RWPE1 (cell line): ENCODE measurements at regions not wholly inside any gene's neighbourhood (a gene's known extent, or its start where the extent isn't known, plus 50 kb on each side); places are given as distances from the start of the nearest gene placed in this dataset.

Experiments used
- CTCF ChIA-PET: fragments of 350-600 bp; sonication (Branson Sonifier 250); formaldehyde crosslinking; extraction: SDS; loops from one replicate; lab custom pipeline; 2021; lab: Yijun Ruan, JAX
- POLR2A ChIA-PET: fragments of 400-600 bp; formaldehyde crosslinking; extraction: SDS; loops from one replicate; lab custom pipeline; 2020; ENCODE audit warnings: antibody characterized with exemption; ENCODE audit not compliant: low non-redundant PET; lab: Yijun Ruan, JAX
- DNase-seq: peaks from one replicate; pipeline ENCODE4 v3.0.0; 2012; ENCODE audit warnings: low spot score
- H3K27ac ChIP-seq: fragments of 450-650 bp; 2 replicates; pipeline ENCODE4 v1.5.1; 2017
- CTCF ChIP-seq: fragments of 450-650 bp; conservative IDR thresholded peaks from 2 replicates; pipeline ENCODE4 v1.5.1; 2017; ENCODE audit warnings: low read depth, mild to moderate bottlenecking

GRCh38 chr1:67605209-67605780 is 79.7 kb upstream of the GADD45A start:
- POLR2A ChIA-PET = no interaction called here

GRCh38 chr1:67607286-67607685 is 77.7 kb upstream of the GADD45A start:
- ChIA-PET CTCF (no interaction called here), POLR2A (no interaction called here)
- no peak overlapping the region for H3K27ac ChIP-seq
- DNase-seq = no peak
- TF ChIP-seq CTCF = no peak

More at GRCh38 chr1:67605209-67605780, 79.7 kb upstream of the GADD45A start:
- H3K27ac ChIP-seq = no peak overlapping the region
- CTCF ChIA-PET = interaction anchor here (0.6 kb wide), 1 partner anchor 391 kb away, joined by 7 read pairs; no protein-coding TSS in a partner anchor
- TF ChIP-seq CTCF = no peak
- no peak for DNase-seq

GRCh38 chr1:67607699-67608098 is 77.3 kb upstream of the GADD45A start:
- ChIA-PET CTCF (no interaction called here), POLR2A (no interaction called here)
- no peak overlapping the region for H3K27ac ChIP-seq
- no peak for TF ChIP-seq CTCF
- no peak for DNase-seq

GRCh38 chr1:67608661-67609576 is 76.1 kb upstream of the GADD45A start:
- no peak overlapping the region for H3K27ac ChIP-seq
- no peak for TF ChIP-seq CTCF
- no peak for DNase-seq
- ChIA-PET POLR2A (no interaction called here), CTCF (interaction anchor here (0.6 kb wide), 1 partner anchor 47 kb away, joined by 3 read pairs; no protein-coding TSS in a partner anchor)

GRCh38 chr1:67609577-67610341 is 75.2 kb upstream of the GADD45A start:
- CTCF ChIA-PET = no interaction called here
- DNase-seq = no peak
- POLR2A ChIA-PET = no interaction called here
- H3K27ac ChIP-seq = no peak overlapping the region
- no peak for TF ChIP-seq CTCF

- POLR2A ChIA-PET = no interaction called here
- DNase-seq = no peak
- no peak for TF ChIP-seq CTCF
- H3K27ac ChIP-seq = no peak overlapping the region
- CTCF ChIA-PET = no interaction called here
Measured at GRCh38 chr1:67610450-67610849, 74.6 kb upstream of the GADD45A start.
